Neural cell (in vitro differentiated cells): ENCODE measurements at regions not wholly inside any gene's neighbourhood (a gene's known extent, or its start where the extent isn't known, plus 50 kb on each side); places are given as distances from the start of the nearest gene placed in this dataset.

Experiments used
- H2AFZ ChIP-seq: fragments of 200-600, 300-800 bp; sonication (generic), shearing (Covaris generic); 2 replicates; pipeline ENCODE4 v1.6.0; 2014; ENCODE audit warnings: low read depth, mild to moderate bottlenecking, antibody characterized with exemption, low read length, moderate library complexity
- H3F3A ChIP-seq: fragments of 200-600 bp; shearing (Covaris generic); 2 replicates; pipeline ENCODE4 v1.6.1; 2016; ENCODE audit warnings: mild to moderate bottlenecking, moderate library complexity, mixed read lengths, antibody characterized with exemption, low read length; ENCODE audit not compliant: insufficient read depth, poor library complexity, severe bottlenecking
- H3K27ac ChIP-seq: fragments of 200-600, 300-800 bp; sonication (generic), shearing (Covaris generic); 2 replicates; pipeline ENCODE4 v1.5.1; 2014; ENCODE audit warnings: mild to moderate bottlenecking, low read length, moderate library complexity
- H3K27me3 ChIP-seq: fragments of 300-800, 200-600 bp; sonication (generic), shearing (Covaris generic); 2 replicates; pipeline ENCODE4 v1.6.0; 2014; ENCODE audit warnings: mild to moderate bottlenecking, low read depth, low read length, moderate library complexity; ENCODE audit not compliant: insufficient read depth
- H3K36me3 ChIP-seq: fragments of 300-800, 200-600 bp; sonication (generic), shearing (Covaris generic); 2 replicates; pipeline ENCODE4 v1.5.1; 2014; ENCODE audit warnings: mild to moderate bottlenecking, antibody characterized with exemption, low read length, moderate library complexity; ENCODE audit not compliant: insufficient read depth
- H3K4me2 ChIP-seq: fragments of 300-800, 200-600 bp; sonication (generic), shearing (Covaris generic); 2 replicates; pipeline ENCODE4 v1.6.0; 2014; ENCODE audit warnings: mild to moderate bottlenecking, low read length
- H3K4me3 ChIP-seq: fragments of 300-800, 200-600 bp; sonication (generic), shearing (Covaris generic); 2 replicates; pipeline ENCODE4 v1.5.1; 2014; ENCODE audit warnings: mild to moderate bottlenecking, low read length, moderate library complexity
- H3K79me2 ChIP-seq: fragments of 200-600 bp; shearing (Covaris generic); replicated peaks from 2 replicates; pipeline ENCODE4 v1.6.0; 2014; ENCODE audit warnings: mild to moderate bottlenecking, low read length, moderate library complexity; ENCODE audit not compliant: insufficient read depth
- H3K9ac ChIP-seq: fragments of 300-800, 200-600 bp; sonication (generic), shearing (Covaris generic); 2 replicates; pipeline ENCODE4 v1.6.1; 2016; ENCODE audit warnings: mild to moderate bottlenecking, low read length, mixed read lengths
- H3K9me2 ChIP-seq: fragments of 200-600 bp; shearing (Covaris generic); 2 replicates; pipeline ENCODE4 v1.6.1; 2016; ENCODE audit warnings: mild to moderate bottlenecking, low read length, mixed read lengths; ENCODE audit not compliant: insufficient read depth
- H3K9me3 ChIP-seq: fragments of 200-600, 300-800 bp; sonication (generic), shearing (Covaris generic); 2 replicates; pipeline ENCODE4 v1.6.1; 2016; ENCODE audit warnings: mild to moderate bottlenecking, mixed run types, low read length, moderate library complexity, mixed read lengths
- H4K20me1 ChIP-seq: fragments of 200-600 bp; shearing (Covaris generic); 2 replicates; pipeline ENCODE4 v1.6.1; 2016; ENCODE audit warnings: mild to moderate bottlenecking, mixed run types; ENCODE audit not compliant: insufficient read depth
- EP300 ChIP-seq: fragments of 450-650 bp; conservative IDR thresholded peaks from 2 replicates; pipeline ENCODE4 v1.6.1; 2014; ENCODE audit warnings: antibody characterized with exemption, mild to moderate bottlenecking, moderate library complexity; ENCODE audit not compliant: poor library complexity, severe bottlenecking
- EZH2 ChIP-seq: fragments of 200-600, 300-800 bp; shearing (Covaris generic), sonication (generic); IDR thresholded peaks from 2 replicates; pipeline ENCODE4 v1.6.1; 2014; ENCODE audit warnings: antibody characterized with exemption, low read length, borderline replicate concordance, mild to moderate bottlenecking; ENCODE audit not compliant: insufficient read depth, poor library complexity, severe bottlenecking
- MXI1 ChIP-seq: fragments of 450-650 bp; conservative IDR thresholded peaks from 2 replicates; pipeline ENCODE4 v1.6.1; 2014; ENCODE audit warnings: antibody characterized with exemption, mild to moderate bottlenecking; ENCODE audit not compliant: poor library complexity, severe bottlenecking
- POLR2AphosphoS5 ChIP-seq: IDR thresholded peaks from 2 replicates; pipeline ENCODE4 v1.6.1; 2012
- RAD21 ChIP-seq: fragments of 450-650 bp; conservative IDR thresholded peaks from 2 replicates; pipeline ENCODE4 v1.6.1; 2014; ENCODE audit warnings: antibody characterized with exemption, mild to moderate bottlenecking, moderate library complexity
- REST ChIP-seq: IDR thresholded peaks from 2 replicates; pipeline ENCODE4 v1.6.1; 2012; ENCODE audit warnings: borderline replicate concordance
- SMC3 ChIP-seq: fragments of 450-650 bp; conservative IDR thresholded peaks from 2 replicates; pipeline ENCODE4 v1.6.1; 2014; ENCODE audit warnings: antibody characterized with exemption, mild to moderate bottlenecking, moderate library complexity; ENCODE audit not compliant: poor library complexity
- TAF1 ChIP-seq: IDR thresholded peaks from 2 replicates; pipeline ENCODE4 v1.6.1; 2012; ENCODE audit warnings: low read depth
- TF ChIP-seq, protein P1 (sequence below): fragments of 450-650 bp; IDR thresholded peaks from 2 replicates; pipeline ENCODE4 v1.5.1; 2014; ENCODE audit warnings: antibody characterized with exemption, mild to moderate bottlenecking, moderate library complexity; ENCODE audit not compliant: poor library complexity, severe bottlenecking

DNA sequence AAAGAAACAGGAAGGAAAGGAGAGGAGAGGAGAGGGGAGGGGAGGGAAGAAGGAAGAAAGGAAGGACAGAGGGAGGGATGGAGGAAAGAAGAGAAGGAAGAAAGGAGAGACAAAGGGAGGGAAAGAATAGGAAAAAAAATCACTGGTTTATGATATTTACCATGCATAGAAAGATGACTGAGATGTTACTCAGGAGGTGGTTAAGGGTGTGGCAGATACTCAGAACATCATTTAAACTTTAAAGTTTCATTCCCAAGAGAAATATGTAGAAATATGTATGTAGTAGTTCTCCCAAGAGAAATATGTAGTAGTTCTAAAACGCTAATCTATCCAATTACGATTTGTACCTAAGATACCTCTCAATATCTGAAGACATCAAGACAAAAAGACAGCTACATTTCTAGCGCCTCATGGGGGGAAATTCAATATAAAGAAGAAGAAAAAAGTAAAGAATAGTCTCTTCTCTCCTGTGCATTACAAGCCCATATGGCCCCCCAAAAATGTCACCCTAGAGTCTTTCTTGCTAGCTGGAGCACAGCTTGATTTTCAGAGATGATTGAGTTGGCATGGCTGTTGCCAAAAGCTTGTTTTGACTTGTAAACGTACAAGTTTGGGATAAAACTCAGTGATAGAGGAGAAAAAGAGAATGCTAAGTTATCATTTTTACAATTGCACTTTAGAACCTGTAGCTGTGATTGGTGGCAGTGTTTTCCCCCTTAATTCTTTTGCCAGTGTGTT, 539.2 kb downstream of the CDH26 start:
- TF ChIP-seq EP300, result no peak
- TF ChIP-seq RAD21, result no peak
- TF ChIP-seq SMC3, result no peak
- TF ChIP-seq, protein P1, sequence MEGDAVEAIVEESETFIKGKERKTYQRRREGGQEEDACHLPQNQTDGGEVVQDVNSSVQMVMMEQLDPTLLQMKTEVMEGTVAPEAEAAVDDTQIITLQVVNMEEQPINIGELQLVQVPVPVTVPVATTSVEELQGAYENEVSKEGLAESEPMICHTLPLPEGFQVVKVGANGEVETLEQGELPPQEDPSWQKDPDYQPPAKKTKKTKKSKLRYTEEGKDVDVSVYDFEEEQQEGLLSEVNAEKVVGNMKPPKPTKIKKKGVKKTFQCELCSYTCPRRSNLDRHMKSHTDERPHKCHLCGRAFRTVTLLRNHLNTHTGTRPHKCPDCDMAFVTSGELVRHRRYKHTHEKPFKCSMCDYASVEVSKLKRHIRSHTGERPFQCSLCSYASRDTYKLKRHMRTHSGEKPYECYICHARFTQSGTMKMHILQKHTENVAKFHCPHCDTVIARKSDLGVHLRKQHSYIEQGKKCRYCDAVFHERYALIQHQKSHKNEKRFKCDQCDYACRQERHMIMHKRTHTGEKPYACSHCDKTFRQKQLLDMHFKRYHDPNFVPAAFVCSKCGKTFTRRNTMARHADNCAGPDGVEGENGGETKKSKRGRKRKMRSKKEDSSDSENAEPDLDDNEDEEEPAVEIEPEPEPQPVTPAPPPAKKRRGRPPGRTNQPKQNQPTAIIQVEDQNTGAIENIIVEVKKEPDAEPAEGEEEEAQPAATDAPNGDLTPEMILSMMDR, result no peak
- TF ChIP-seq EZH2, result no peak
- TF ChIP-seq POLR2AphosphoS5, result no peak

GRCh38 chr20:60500038-60500701, 541.9 kb downstream of the CDH26 start:
- TF ChIP-seq REST (no peak), TAF1 (no peak), MXI1 (no peak)
- TF ChIP-seq, protein P1, result no peak
- Histone ChIP-seq H3K27ac (no peak overlapping the region), H3K4me3 (no peak overlapping the region), H3K27me3 (no peaks in the 10 kb centered on the region), H3K9ac (no peak overlapping the region), H3K9me3 (no peaks in the 10 kb centered on the region), H4K20me1 (no peaks in the 10 kb centered on the region), H3K9me2 (no peaks in the 10 kb centered on the region), H2AFZ (no peak overlapping the region), H3K36me3 (no peaks in the 10 kb centered on the region), H3K79me2 (no peaks in the 10 kb centered on the region), H3F3A (no peaks in the 10 kb centered on the region), H3K4me2 (no peak overlapping the region)

More for the DNA sequence above, 539.2 kb downstream of the CDH26 start:
- H3K79me2 ChIP-seq, result no peaks in the 10 kb centered on the region
- H3K36me3 ChIP-seq, result no peaks in the 10 kb centered on the region
- no peaks in the 10 kb centered on the region for H4K20me1 ChIP-seq
- no peak overlapping the region for H3K27ac ChIP-seq
- H3F3A ChIP-seq, result no peaks in the 10 kb centered on the region
- H2AFZ ChIP-seq, result no peak overlapping the region
- no peak overlapping the region for H3K4me3 ChIP-seq
- H3K9ac ChIP-seq, result no peak overlapping the region
- H3K27me3 ChIP-seq, result no peaks in the 10 kb centered on the region
- no peaks in the 10 kb centered on the region for H3K9me2 ChIP-seq
- no peaks in the 10 kb centered on the region for H3K9me3 ChIP-seq
- no peak overlapping the region for H3K4me2 ChIP-seq
